CD1c-positive myeloid dendritic cell (primary cell): ENCODE measurements at regions not wholly inside any gene's neighbourhood (a gene's known extent, or its start where the extent isn't known, plus 50 kb on each side); places are given as distances from the start of the nearest gene placed in this dataset.

Experiments used
- DNase-seq: peaks from one replicate; pipeline ENCODE4 v3.0.0-alpha.2; 2016; ENCODE audit errors: extremely low spot score

- DNase-seq: no peak
These were observed 1392.4 kb downstream of the TBC1D22A start for GRCh38 chr22:48154943-48155240.

- DNase-seq: no peak
These were observed 1391.9 kb downstream of the TBC1D22A start for GRCh38 chr22:48154169-48154942.

- DNase-seq: no peak
These were observed 1391.3 kb downstream of the TBC1D22A start for GRCh38 chr22:48153726-48154125.

GRCh38 chr22:48152916-48153315 is 1390.5 kb downstream of the TBC1D22A start:
- DNase-seq: no peak

DNA sequence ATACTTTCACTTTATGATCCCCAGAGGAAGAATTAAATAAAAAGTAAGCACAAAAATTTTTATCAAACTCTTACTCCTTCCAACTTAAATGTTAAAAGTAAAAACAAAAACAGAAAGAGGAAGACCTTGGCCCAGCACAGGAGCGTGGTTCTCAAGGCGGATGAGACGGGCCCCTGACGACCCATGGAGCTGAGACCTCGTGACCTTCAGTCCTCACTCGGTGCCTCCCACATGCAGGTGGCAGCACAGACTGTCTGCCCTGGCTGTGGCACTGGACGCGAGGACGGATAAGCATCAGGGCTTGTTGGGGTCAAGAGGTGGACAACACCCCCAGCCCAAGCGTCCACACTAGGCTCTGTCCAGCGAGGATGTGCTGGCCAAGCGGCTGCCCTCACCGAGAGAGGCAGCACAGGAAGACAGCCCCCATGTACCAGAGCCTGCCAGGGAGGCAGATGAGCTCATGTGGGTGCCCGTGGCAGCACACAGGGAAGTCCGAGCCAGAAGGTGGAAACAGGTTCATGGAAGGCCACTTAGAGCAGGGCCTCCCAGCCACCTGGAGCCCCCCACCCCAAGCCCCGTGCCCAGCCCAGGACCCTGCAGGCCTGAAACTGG is 1389.8 kb downstream of the TBC1D22A start:
- DNase-seq: no peak

- DNase-seq: no peak
These were observed 1389.2 kb downstream of the TBC1D22A start for GRCh38 chr22:48151641-48152040.

- DNase-seq: no peak
These were observed 1385.4 kb downstream of the TBC1D22A start for GRCh38 chr22:48147831-48148230.

DNA sequence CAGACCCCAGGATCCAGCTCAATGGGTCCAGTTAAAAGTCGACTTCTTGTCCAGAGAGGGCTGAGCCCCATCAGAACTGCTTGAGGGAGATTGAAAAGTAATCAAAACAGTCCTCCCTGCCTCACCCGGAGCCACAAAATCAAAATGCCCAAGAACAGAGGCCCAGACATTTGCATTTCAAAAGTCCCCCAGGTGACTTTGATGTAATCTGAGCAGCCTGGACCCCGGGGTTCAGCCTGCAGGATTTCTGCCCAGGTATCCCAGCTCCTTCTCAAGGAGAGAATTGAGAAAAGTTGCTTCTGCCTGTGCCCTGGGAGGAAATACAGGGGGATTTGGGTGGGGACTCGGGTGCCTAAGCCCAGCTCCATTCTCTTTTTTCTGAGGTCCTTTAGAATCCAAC is 1385.0 kb downstream of the TBC1D22A start:
- DNase-seq: no peak

GRCh38 chr22:48146426-48146825 is 1384.0 kb downstream of the TBC1D22A start:
- DNase-seq: no peak

GRCh38 chr22:48145738-48146137 is 1383.3 kb downstream of the TBC1D22A start:
- DNase-seq: no peak

GRCh38 chr22:48144318-48144717 is 1381.9 kb downstream of the TBC1D22A start:
- no peak for DNase-seq

- no peak for DNase-seq
These were observed 1381.4 kb downstream of the TBC1D22A start for GRCh38 chr22:48143856-48144255.

DNA sequence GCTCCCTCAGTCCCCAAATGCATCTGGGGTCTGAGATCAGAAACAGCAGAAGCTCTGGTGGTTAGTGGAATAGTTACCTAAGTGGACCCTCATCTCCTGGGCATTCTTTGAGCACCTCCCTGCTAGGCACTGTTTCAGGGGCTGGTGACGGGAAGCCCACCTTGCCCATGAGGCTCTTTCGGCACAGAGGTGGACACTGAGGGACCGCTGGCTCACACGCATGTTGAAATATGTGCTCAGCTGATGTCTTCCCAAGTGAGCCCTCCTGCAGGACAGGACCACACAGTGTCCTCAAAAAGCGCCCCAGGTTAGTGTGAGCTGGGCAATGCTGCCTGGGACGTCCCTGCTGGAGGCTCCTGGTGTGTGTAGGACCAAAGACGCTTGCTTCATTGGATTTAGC is 1379.9 kb downstream of the TBC1D22A start:
- no peak for DNase-seq

- DNase-seq: no peak
These were observed 1378.9 kb downstream of the TBC1D22A start for GRCh38 chr22:48141301-48141700.

DNA sequence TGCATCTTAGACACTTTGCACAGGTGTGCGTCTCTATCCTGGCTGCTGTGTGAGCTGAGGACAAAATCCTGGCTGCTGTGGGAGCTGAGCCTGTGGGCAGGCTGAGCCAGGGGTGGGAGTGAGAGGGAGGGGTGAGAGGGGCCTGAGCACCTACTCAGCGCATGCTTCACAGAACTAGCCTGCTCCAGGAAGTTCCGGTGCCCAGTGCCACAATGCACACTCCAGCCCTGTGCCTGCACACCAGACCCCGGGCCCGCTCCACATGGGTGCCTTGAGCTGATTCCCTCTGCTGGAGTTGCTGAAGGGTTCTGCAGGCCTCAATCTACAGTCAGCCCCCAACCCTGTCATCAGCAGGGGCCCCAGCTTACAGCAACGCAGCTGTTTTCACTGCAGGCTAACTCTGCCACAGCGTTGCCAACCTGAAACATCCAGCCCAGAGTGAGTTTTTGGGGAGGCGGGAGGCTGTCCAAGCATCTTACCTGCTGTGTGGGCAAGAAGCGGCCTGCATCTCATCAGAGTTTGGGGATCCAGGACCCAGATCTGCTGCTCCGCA is 1377.9 kb downstream of the TBC1D22A start:
- DNase-seq: no peak

GRCh38 chr22:48139776-48140175 is 1377.3 kb downstream of the TBC1D22A start:
- no peak for DNase-seq

- peak; percentile 2 for DNase-seq
These were observed 1376.4 kb downstream of the TBC1D22A start for GRCh38 chr22:48138855-48139254.

GRCh38 chr22:48138427-48138826 is 1376.0 kb downstream of the TBC1D22A start:
- no peak for DNase-seq

DNA sequence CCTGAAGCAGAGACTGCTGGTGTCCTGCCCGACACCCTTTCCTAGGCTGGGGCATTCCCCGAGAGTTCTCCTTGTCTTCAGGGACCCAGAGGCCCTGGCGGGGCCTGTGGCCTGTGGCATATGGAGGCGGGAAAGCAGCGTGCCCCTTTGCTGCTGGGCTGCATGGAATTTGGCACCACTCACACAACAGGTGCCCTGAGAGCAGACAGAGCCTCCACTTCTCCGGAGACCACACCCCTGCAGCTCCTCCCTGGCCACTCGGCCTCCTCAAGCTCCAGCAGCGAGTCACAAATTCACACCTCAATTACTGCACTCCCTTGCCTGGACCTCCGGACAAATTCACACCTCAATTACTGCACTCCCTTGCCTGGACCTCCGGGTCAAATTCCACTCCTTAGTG is 1375.2 kb downstream of the TBC1D22A start:
- DNase-seq: no peak

- no peak for DNase-seq
These were observed 1373.1 kb downstream of the TBC1D22A start for GRCh38 chr22:48135592-48135991.

GRCh38 chr22:48125416-48125815 is 1363.0 kb downstream of the TBC1D22A start:
- no peak for DNase-seq

DNA sequence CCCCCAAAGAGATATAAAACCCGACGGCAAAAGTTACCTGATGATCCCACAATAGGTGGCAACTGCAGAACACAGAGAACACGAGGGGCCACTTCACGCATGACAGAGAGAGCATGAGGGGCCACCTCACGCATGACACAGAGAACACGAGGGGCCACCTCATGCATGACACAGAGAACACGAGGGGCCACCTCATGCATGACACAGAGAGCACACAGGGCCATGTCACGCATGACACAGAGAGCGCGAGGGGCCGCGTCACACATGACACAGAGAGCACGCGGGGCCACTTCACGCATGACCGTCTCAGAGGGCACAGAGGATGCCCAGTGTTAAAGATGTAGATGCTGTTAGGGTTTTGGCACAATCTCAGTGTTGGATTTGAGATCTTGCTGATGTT is 1359.5 kb downstream of the TBC1D22A start:
- no peak for DNase-seq

GRCh38 chr22:48118654-48119053 is 1356.2 kb downstream of the TBC1D22A start:
- DNase-seq: no peak
